NCI-H748 treated with DMSO at 0.1 percent for 48 hours (cell line): ENCODE measurements at regions not wholly inside any gene's neighbourhood (a gene's known extent, or its start where the extent isn't known, plus 50 kb on each side); places are given as distances from the start of the nearest gene placed in this dataset.

Experiments
- DNase-seq: peaks from one replicate; lab custom pipeline; 2025; lab: John Stamatoyannopoulos, UW

DNA sequence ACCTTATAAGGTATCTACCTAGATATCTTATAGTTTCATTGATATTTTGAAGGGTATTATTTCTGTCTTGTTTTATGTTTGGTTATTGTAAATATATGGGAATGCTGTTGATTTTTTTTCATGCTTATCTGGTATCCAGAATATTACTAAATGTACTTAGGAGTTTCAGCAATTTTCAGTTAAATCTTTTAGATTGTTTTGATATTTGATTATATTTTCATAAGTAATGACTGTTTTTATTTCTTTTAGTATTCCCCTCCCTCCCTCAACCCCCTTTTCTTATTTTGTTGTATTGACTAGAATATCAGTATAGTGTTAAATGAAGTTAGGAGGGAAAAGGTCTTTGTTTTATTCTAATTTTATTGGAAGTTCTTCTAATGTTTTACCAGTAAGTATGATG lies 344.4 kb upstream of the PROX1 start:
- no peak for DNase-seq

GRCh38 chr1:213647864-213648650 lies 339.7 kb upstream of the PROX1 start:
- DNase-seq: no peak

GRCh38 chr1:213649373-213649772 lies 338.4 kb upstream of the PROX1 start:
- peak; percentile 55 for DNase-seq

DNA sequence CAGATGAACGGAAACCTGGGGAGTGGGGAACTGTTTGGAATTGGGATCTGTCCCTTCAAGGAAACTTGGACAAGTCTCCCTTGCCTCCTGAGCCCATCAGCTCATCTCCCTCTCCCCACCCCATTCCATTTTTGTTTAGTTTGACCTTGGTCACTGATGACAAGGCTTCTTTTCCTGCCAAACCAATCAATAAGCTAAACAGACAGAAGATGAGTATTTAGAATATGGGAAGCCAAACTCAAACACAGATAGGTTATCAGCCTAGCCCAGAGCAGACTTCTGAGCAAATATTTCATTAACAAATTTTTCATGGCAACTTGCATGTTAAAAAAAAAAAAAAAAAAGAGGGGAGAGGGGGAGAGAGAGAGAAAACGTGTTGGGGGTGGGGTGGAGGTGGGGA lies 337.2 kb upstream of the PROX1 start:
- no peak for DNase-seq

DNA sequence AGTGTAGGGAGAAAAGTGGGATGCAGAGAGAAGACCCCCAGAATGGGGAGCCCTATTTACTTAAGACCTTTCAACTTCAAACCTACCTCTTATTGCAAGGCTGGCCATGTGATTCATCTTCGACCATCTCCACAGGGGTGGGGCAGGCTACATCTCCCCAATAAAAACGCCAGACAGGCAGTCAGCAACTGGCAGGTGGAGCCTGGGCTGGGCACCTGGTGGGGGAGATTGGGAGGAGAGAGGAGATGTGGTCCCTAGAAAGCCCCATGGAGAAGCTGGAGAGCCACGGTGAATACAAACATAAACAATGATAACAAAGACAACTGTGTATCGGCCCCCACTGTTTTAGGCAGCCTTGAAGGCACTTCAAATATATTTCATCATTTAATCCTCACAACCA lies 336.7 kb upstream of the PROX1 start:
- DNase-seq: no peak

DNA sequence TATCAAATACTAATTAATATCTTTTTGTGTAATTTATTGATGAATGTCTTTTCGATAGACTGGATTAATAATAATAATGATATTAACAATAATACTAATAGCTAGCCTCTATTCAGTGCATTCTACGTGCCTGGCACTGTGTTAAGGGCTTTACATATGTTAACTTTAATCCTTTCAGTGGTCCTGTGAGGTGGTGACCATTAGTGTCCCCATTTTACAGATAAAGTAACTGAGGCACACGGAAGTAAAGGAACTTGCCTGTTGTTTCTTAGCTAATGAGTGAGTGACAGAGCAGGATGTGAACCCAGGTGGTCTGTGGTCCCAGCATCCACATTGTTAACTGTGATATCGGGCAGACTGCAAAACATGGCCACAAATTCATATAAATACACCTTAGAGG lies 335.7 kb upstream of the PROX1 start:
- no peak for DNase-seq

DNA sequence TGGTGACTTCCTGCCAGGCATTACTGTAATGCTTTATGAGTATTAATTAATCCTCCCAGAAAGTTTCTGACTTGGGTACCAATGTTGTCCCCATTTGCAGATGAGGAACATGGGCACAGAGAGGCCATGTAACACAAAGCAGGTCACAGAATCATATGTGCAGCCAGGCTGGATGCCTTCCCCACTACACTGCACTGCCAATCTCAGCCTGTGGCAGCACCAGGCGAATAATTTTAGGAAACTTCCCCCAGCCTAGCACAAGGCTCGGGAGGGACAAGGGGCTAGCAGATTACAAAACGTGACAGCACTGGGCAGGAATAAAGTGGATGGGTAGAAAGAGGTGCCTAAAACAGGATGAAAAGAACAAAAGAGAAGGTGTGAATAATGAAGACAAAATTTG lies 331.7 kb upstream of the PROX1 start:
- DNase-seq: no peak

DNA sequence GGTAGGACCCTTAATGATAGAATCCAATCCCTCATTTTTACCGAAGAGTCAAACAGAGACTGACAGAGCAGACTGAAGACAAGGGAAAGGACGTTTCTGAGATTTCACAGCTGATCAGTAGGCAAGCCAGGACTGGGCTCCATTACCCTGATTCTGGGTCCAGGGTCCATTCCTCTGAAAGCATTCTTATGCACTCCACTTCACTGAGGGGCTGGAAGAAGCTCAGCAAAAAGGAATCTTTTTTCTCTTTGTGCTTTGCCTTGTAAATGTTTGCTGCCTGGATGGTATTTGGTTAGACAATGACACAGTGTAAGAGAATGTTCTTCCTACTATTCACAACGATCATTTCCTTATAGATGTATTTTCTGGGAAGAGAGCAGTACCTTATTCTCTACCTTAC lies 331.3 kb upstream of the PROX1 start:
- DNase-seq: no peak

DNA sequence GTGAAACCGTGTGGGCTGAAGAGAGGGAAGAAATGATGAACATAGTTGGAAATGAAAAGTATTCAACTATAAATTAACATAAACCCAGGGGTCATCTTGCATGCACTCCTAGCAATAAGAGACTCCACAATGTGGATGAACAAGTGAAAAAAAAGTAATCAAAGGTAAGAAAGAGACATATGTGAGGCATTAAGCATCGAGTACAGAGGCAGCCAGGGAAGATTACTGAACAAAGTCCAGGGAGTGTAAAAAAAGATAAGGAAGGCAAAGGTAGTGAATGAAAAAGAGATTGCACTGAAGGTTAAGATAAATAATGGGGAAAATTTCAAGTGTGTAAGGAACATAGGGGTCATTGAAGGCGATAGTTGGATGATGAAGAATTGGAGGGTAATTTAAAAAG lies 330.8 kb upstream of the PROX1 start:
- no peak for DNase-seq

DNA sequence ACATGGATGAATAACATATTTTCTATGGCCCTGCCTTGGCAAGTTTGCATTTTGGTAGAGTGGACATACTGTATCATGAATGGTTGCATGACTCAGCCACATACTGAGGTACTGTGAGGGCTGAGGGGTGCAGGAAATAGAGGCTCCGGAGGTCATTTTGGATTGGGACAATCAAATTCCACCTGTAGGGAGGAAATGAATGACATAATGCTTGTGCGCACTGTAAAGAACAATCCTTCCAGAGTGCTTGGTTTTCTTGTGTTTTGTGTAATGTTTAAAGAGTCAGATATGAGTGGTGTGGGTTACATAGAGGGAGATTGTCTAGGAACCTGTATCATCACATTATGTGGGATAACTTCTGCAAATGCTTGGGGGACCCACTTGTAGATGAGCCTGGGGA lies 329.9 kb upstream of the PROX1 start:
- no peak for DNase-seq

DNA sequence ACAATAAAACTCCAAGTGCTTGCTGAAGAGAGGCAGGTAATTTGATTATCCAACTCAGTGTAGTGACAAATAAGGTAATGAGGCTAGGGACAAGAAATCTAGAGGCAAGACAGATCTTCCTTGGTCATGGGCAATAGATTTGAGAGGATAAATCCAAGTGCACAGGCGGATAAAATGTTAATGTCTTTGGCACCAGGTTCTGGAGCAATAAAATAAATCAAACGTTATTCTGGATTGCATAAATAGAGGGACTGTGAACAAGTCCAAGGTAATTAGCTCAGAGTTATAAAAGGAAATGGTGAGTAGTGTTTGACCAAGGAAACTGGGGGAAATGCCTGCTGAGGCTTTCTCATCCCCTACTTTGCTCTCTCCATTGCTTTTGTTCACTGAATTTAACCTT lies 329.3 kb upstream of the PROX1 start:
- DNase-seq: no peak

DNA sequence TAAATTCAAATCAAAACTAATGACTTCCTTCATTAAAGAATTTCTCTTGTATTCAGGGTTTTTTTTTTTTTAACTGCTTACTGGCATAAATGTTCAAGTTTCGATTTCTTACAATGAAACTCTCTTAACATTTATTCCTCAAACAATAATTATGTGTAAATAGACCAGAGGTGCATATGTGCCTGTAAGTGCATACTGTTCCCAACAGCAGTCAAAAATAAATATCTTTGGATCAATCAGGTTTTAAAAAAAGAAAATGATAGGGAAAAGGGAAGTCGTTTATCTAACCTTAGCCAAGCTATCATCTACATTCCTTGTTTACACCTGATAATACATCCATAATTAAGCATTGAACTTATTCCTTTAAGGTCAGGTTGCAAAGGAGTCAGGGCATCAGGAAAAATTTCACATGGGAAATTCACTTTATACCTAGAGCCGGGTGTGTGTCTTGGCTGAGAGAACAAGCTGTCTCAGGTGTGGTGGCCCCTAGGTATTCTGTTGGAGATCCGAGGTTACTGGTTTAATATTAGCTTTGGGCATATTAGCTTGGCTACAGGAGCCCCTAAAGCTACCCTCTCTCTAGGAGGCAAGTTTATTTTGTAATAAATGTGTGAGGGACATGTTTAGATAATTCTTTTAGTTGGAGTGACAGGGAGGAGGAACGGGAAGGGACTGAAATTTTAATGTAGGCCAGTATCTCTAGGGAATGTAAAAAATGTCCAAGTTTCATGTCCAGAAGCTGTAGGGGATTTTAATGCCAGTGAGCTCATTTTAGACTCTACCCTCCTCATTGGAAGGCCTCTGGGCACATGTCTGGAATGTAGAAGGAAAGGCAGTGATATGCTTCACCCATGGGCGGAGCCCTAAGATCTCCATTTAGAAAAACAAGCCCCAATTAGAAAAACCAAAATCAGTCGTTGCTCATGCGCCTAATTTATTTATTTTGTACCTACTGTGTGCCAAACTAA lies 327.9 kb upstream of the PROX1 start:
- no peak for DNase-seq

DNA sequence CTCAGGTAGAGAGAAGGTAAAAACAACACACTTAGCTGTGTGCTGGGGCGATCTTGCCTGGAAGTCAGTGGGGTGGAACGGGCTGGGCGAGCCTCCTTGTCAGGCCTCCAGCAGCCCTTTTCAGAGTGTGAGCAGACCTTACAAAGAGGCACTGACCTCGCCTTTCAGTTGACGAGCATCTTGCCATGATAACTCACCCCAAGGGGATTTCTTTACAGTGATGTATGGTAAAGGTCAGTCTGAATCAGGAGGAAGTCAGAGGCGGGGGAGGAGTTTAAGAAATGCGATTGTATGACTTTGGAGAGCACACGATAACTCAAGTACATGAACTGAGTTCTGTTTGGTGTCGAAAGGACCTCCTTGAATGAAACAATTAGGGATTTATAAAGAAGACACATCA lies 326.5 kb upstream of the PROX1 start:
- no peak for DNase-seq

DNA sequence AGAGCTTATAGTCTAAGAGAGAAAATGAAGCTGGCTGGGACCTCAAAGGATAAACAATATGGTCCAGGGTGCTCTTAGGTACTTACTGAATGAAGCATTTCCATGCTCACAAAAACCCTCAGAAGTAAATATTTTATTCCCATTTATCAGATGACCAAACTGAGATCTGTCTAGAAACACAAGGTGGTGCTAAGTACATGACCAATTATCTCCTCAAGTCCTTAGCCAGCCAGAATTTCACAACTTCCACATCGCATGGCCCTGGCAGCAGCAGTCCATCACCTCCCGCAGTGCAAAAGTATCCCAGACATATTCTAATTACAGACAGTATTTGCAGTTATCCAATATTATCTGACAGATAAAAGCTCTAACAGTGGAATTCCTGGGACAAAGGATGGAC lies 321.7 kb upstream of the PROX1 start:
- DNase-seq: no peak

- no peak for DNase-seq
These were observed 320.9 kb upstream of the PROX1 start for GRCh38 chr1:213666922-213667321.

GRCh38 chr1:213669512-213669911 lies 318.3 kb upstream of the PROX1 start:
- no peak for DNase-seq

DNA sequence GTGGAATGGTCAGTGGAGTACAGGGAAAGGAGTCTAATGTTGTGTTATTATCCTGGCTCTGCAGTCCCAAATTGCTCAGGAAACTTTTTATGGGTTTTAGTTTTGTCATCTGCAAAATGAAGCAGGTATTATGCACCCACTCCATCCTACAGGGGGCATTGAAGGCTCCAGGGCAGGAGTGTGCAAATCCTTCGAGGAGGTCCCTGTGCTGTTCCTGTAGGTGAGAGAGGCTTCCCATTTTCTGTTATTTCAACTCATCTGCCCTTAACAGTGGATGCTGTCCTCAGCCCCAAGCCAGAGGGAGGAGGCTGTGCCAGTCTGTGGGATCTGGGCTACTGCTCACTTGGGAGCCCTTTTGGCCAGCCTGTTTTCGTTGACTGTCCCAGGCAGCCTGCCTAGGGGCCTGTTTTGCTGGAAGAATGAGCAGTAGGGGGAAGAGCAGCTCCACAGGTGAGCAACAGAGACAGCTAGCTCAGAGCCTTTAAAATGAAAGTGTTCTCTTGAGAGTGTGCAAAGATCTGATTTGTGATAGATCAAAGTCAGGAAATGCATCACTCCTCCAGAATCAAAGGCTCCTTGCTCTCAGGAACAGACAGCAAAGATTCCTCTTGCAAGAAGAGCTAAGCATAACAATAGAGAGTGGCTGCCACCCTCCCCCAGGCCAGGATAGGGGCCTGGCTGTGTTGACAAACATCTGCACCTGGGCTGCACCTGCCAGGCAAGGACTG lies 317.6 kb upstream of the PROX1 start:
- peak; percentile 73 for DNase-seq

- DNase-seq: no peak
These were observed 317.1 kb upstream of the PROX1 start for GRCh38 chr1:213670692-213671023.

GRCh38 chr1:213675043-213675442 lies 312.7 kb upstream of the PROX1 start:
- no peak for DNase-seq

DNA sequence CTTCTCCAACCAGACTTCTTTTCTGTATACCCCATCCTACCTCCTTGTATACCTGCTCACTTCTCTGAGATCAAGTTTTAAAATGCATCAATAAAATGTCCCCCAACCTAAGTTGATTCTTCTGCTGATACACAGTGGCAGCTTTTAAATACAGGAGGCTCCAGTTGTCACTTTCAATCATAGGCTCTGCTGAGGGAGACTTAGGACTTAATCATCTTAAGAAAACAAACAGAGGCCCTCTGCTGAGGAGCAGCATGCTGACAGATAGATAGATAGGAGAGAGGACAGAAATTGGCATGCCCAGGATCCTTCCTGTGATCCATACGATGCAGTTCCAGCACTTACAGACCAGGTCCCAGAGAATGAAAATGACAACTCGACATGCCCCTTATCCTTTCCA lies 311.0 kb upstream of the PROX1 start:
- DNase-seq: no peak

GRCh38 chr1:213678348-213678747 lies 309.4 kb upstream of the PROX1 start:
- no peak for DNase-seq

DNA sequence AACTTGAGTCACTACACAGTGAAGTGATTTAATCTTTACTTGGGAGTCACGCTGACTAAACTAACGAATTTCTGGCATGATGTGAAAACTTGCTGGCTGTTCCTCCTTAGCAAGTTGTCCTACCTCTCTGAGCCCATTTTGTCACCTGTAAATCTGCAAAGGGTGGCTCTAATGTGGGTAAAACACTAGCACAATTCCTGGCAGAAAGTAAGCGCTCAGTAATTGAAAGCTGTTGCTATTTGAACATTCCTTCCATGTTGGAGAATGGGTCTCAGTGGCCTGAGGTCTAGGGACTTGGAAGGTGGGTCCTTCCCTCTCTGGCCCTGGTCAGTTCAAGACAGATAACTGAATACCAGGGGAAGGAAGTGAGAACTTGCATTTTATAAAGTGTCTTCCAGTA lies 309.0 kb upstream of the PROX1 start:
- DNase-seq: no peak

- no peak for DNase-seq
These were observed 308.6 kb upstream of the PROX1 start for GRCh38 chr1:213679153-213679552.
